KMS-11 (cell line): ENCODE measurements at regions not wholly inside any gene's neighbourhood (a gene's known extent, or its start where the extent isn't known, plus 50 kb on each side); places are given as distances from the start of the nearest gene placed in this dataset.

ENCODE experiments used
- H2AFZ ChIP-seq: fragments of 200-600 bp; sonication (generic); 2 replicates; pipeline ENCODE4 v1.6.1; 2016; ENCODE audit warnings: antibody characterized with exemption, mixed run types, low read depth
- H3K27ac ChIP-seq: fragments of 200-600 bp; sonication (generic); 2 replicates; pipeline ENCODE4 v1.6.1; 2016; ENCODE audit warnings: mild to moderate bottlenecking, mixed run types
- H3K27me3 ChIP-seq: fragments of 200-600 bp; sonication (generic); 2 replicates; pipeline ENCODE4 v1.6.1; 2017; ENCODE audit warnings: mild to moderate bottlenecking, low read depth, mixed run types, moderate library complexity; ENCODE audit not compliant: insufficient read depth
- H3K36me3 ChIP-seq: fragments of 200-600 bp; sonication (generic); 2 replicates; pipeline ENCODE4 v1.6.1; 2017; ENCODE audit warnings: mild to moderate bottlenecking, mixed run types; ENCODE audit not compliant: insufficient read depth
- H3K4me1 ChIP-seq: fragments of 200-600 bp; sonication (generic); 2 replicates; pipeline ENCODE4 v1.6.1; 2016; ENCODE audit warnings: mild to moderate bottlenecking, low read depth, mixed run types; ENCODE audit not compliant: poor library complexity, severe bottlenecking
- H3K4me2 ChIP-seq: fragments of 200-600 bp; sonication (generic); 2 replicates; pipeline ENCODE4 v1.7.0; 2016; ENCODE audit warnings: mild to moderate bottlenecking, mixed run types
- H3K4me3 ChIP-seq: fragments of 200-600 bp; sonication (generic); IDR thresholded peaks from 2 replicates; pipeline ENCODE4 v1.6.1; 2017; ENCODE audit warnings: low read depth, low read length, mixed read lengths; ENCODE audit not compliant: insufficient read depth
- H3K79me2 ChIP-seq: fragments of 200-600 bp; sonication (generic); 2 replicates; pipeline ENCODE4 v1.6.1; 2016; ENCODE audit warnings: low read depth, mixed run types; ENCODE audit not compliant: insufficient read depth
- H3K9ac ChIP-seq: fragments of 200-600 bp; sonication (generic); 2 replicates; pipeline ENCODE4 v1.6.1; 2016; ENCODE audit warnings: mild to moderate bottlenecking, mixed run types
- H4K20me1 ChIP-seq: fragments of 200-600 bp; sonication (generic); 2 replicates; pipeline ENCODE4 v1.6.1; 2016; ENCODE audit warnings: mild to moderate bottlenecking, mixed run types; ENCODE audit not compliant: insufficient read depth
- CTCF ChIP-seq: fragments of 200-600 bp; sonication (generic); conservative IDR thresholded peaks from 2 replicates; pipeline ENCODE4 v1.6.1; 2017; ENCODE audit warnings: low read depth, mild to moderate bottlenecking, antibody characterized with exemption, low read length, moderate library complexity, mixed read lengths

GRCh38 chr13:77387607-77388200, 60.8 kb upstream of the MYCBP2 start:
- no peaks in the 10 kb centered on the region for H3K36me3 ChIP-seq
- no peak for TF ChIP-seq CTCF
- no peak overlapping the region for H2AFZ ChIP-seq
- no peaks in the 10 kb centered on the region for H3K79me2 ChIP-seq
- H3K4me2 ChIP-seq, result no peak overlapping the region
- no peak overlapping the region for H3K4me3 ChIP-seq
- H3K27me3 ChIP-seq, result no peaks in the 10 kb centered on the region
- no peak overlapping the region for H3K27ac ChIP-seq
- no peaks in the 10 kb centered on the region for H3K4me1 ChIP-seq
- H4K20me1 ChIP-seq, result no peaks in the 10 kb centered on the region
- no peak overlapping the region for H3K9ac ChIP-seq

GRCh38 chr13:77386880-77387606, 60.1 kb upstream of the MYCBP2 start:
- Histone ChIP-seq H3K9ac (no peak overlapping the region), H2AFZ (no peak overlapping the region)

GRCh38 chr13:77386046-77386445, 59.2 kb upstream of the MYCBP2 start:
- no peaks in the 10 kb centered on the region for H4K20me1 ChIP-seq
- H3K4me3 ChIP-seq, result no peak overlapping the region
- no peaks in the 10 kb centered on the region for H3K36me3 ChIP-seq
- no peaks in the 10 kb centered on the region for H3K4me1 ChIP-seq
- H3K27ac ChIP-seq, result no peak overlapping the region
- H3K9ac ChIP-seq, result no peak overlapping the region
- no peak overlapping the region for H2AFZ ChIP-seq
- no peaks in the 10 kb centered on the region for H3K27me3 ChIP-seq
- no peak overlapping the region for H3K4me2 ChIP-seq
- no peak for TF ChIP-seq CTCF
- H3K79me2 ChIP-seq, result no peaks in the 10 kb centered on the region

More at GRCh38 chr13:77386880-77387606, 60.1 kb upstream of the MYCBP2 start:
- no peaks in the 10 kb centered on the region for H3K27me3 ChIP-seq
- no peaks in the 10 kb centered on the region for H4K20me1 ChIP-seq
- H3K4me1 ChIP-seq, result no peaks in the 10 kb centered on the region
- no peaks in the 10 kb centered on the region for H3K79me2 ChIP-seq
- H3K4me3 ChIP-seq, result no peak overlapping the region
- H3K27ac ChIP-seq, result no peak overlapping the region
- TF ChIP-seq CTCF, result no peak
- H3K36me3 ChIP-seq, result no peaks in the 10 kb centered on the region
- H3K4me2 ChIP-seq, result no peak overlapping the region

GRCh38 chr13:77384999-77385398, 58.1 kb upstream of the MYCBP2 start:
- H3K27ac ChIP-seq, result no peak overlapping the region
- H3K9ac ChIP-seq, result no peak overlapping the region
- no peak overlapping the region for H3K4me2 ChIP-seq
- H3K79me2 ChIP-seq, result no peaks in the 10 kb centered on the region
- H3K36me3 ChIP-seq, result no peaks in the 10 kb centered on the region
- no peaks in the 10 kb centered on the region for H3K4me1 ChIP-seq
- H3K4me3 ChIP-seq, result no peak overlapping the region
- no peak overlapping the region for H2AFZ ChIP-seq
- no peaks in the 10 kb centered on the region for H4K20me1 ChIP-seq
- no peak for TF ChIP-seq CTCF
- H3K27me3 ChIP-seq, result no peaks in the 10 kb centered on the region
